Astrocyte (in vitro differentiated cells and primary cell): ENCODE measurements at regions not wholly inside any gene's neighbourhood (a gene's known extent, or its start where the extent isn't known, plus 50 kb on each side); places are given as distances from the start of the nearest gene placed in this dataset.

ENCODE experiments used
- DNase-seq: peaks from one replicate; pipeline ENCODE4 v3.0.0-alpha.2; 2010; ENCODE audit warnings: low read depth
- FAIRE-seq: peaks from 2 replicates; lab custom pipeline; 2011; peaks lifted over from hg19 to GRCh38; lab: Jason Lieb, UNC
- H2AFZ ChIP-seq: 2 replicates; pipeline ENCODE4 v1.6.0; 2012; ENCODE audit warnings: low read depth, low read length, inconsistent platforms
- H3K27ac ChIP-seq: 2 replicates; pipeline ENCODE4 v1.5.1; 2011; ENCODE audit warnings: low read depth, low read length, inconsistent platforms
- H3K27me3 ChIP-seq: 2 replicates; pipeline ENCODE4 v1.6.0; 2011; ENCODE audit warnings: low read length, inconsistent platforms; ENCODE audit not compliant: insufficient read depth
- H3K36me3 ChIP-seq: 2 replicates; pipeline ENCODE4 v1.5.1; 2011; ENCODE audit warnings: low read length, inconsistent platforms; ENCODE audit not compliant: insufficient read depth
- H3K4me1 ChIP-seq: 2 replicates; pipeline ENCODE4 v1.5.1; 2011; ENCODE audit warnings: low read length, inconsistent platforms; ENCODE audit not compliant: insufficient read depth
- H3K4me2 ChIP-seq: 2 replicates; pipeline ENCODE4 v1.6.0; 2012; ENCODE audit warnings: low read length, inconsistent platforms
- H3K4me3 ChIP-seq: 2 replicates; pipeline ENCODE4 v1.5.1; 2011; ENCODE audit warnings: low read depth, mild to moderate bottlenecking, low read length, inconsistent platforms; ENCODE audit not compliant: insufficient read depth
- H3K79me2 ChIP-seq: 2 replicates; pipeline ENCODE4 v1.6.0; 2012; ENCODE audit warnings: mild to moderate bottlenecking, low read length, inconsistent platforms; ENCODE audit not compliant: insufficient read depth
- H3K9ac ChIP-seq: 2 replicates; pipeline ENCODE4 v1.6.0; 2012; ENCODE audit warnings: mild to moderate bottlenecking, low read length, inconsistent platforms
- H3K9me3 ChIP-seq: 2 replicates; pipeline ENCODE4 v1.5.1; 2012; ENCODE audit warnings: low read depth, mild to moderate bottlenecking, low read length, inconsistent platforms; ENCODE audit not compliant: insufficient read depth
- H4K20me1 ChIP-seq: 2 replicates; pipeline ENCODE4 v1.6.0; 2012; ENCODE audit warnings: low read length, inconsistent platforms; ENCODE audit not compliant: insufficient read depth
- H3K27ac Mint-ChIP-seq: one replicate; pipeline ENCODE4 v1.8.0; 2021; ENCODE audit warnings: mild to moderate bottlenecking, mixed read lengths; ENCODE audit not compliant: unreplicated experiment
- H3K27me3 Mint-ChIP-seq: one replicate; pipeline ENCODE4 v1.8.0; 2021; ENCODE audit warnings: low read depth, mixed read lengths; ENCODE audit not compliant: unreplicated experiment
- H3K36me3 Mint-ChIP-seq: one replicate; pipeline ENCODE4 v1.8.0; 2021; ENCODE audit warnings: low read depth, mixed read lengths; ENCODE audit not compliant: unreplicated experiment
- H3K4me1 Mint-ChIP-seq: one replicate; pipeline ENCODE4 v1.8.0; 2021; ENCODE audit warnings: low read depth, mixed read lengths; ENCODE audit not compliant: unreplicated experiment
- H3K4me3 Mint-ChIP-seq: one replicate; pipeline ENCODE4 v1.8.0; 2021; ENCODE audit warnings: mild to moderate bottlenecking, moderate library complexity, mixed read lengths; ENCODE audit not compliant: unreplicated experiment
- H3K9me3 Mint-ChIP-seq: one replicate; pipeline ENCODE4 v1.8.0; 2021; ENCODE audit warnings: mild to moderate bottlenecking, mixed read lengths; ENCODE audit not compliant: unreplicated experiment
- CTCF ChIP-seq: IDR thresholded peaks from 2 replicates; pipeline ENCODE4 v1.5.1; 2011; ENCODE audit warnings: low read depth, mild to moderate bottlenecking, inconsistent platforms, low read length, moderate library complexity; ENCODE audit not compliant: insufficient read depth
- EZH2 ChIP-seq: IDR thresholded peaks from 2 replicates; pipeline ENCODE4 v1.6.1; 2012; ENCODE audit warnings: mild to moderate bottlenecking, low read length, inconsistent platforms; ENCODE audit not compliant: insufficient read depth

DNA sequence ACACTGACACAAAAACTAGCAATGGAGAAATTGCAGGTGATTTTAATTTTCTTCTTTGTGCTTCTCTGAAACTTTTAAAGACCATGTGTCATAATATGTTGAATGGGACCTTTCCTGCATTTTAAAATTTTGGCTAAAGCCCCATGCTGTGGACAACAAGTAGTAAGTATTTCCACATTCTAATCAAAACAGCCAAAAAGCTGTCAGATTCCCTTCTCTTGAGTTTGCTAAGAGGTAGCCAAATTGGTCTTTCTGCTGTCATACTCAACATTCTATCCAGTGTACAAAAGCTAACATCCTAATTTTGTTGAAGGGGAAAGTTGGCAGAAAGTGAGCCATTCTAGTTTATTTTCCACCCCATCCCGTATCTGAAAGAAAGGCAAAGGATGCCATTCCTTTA lies 447.6 kb downstream of the TFEC start:
- Histone ChIP-seq H4K20me1 (no peaks in the 10 kb centered on the region), H3K27ac (no peak overlapping the region), H3K27me3 (no peaks in the 10 kb centered on the region), H3K4me1 (peaks cover 6% of the 10 kb centered on the region), H3K4me2 (no peak overlapping the region), H3K79me2 (no peaks in the 10 kb centered on the region), H2AFZ (no peak overlapping the region), H3K36me3 (no peaks in the 10 kb centered on the region), H3K4me3 (no peak overlapping the region), H3K9ac (no peak overlapping the region), H3K9me3 (no peaks in the 10 kb centered on the region)
- FAIRE-seq = no peak
- Mint-ChIP-seq H3K9me3 (peaks cover 6% of the 10 kb centered on the region), H3K36me3 (no peaks in the 10 kb centered on the region), H3K4me1 (peaks cover 14% of the 10 kb centered on the region), H3K27me3 (no peaks in the 10 kb centered on the region), H3K27ac (no peak overlapping the region), H3K4me3 (no peak overlapping the region)
- DNase-seq = no peak
- no peak for TF ChIP-seq EZH2
- no peak for TF ChIP-seq CTCF

DNA sequence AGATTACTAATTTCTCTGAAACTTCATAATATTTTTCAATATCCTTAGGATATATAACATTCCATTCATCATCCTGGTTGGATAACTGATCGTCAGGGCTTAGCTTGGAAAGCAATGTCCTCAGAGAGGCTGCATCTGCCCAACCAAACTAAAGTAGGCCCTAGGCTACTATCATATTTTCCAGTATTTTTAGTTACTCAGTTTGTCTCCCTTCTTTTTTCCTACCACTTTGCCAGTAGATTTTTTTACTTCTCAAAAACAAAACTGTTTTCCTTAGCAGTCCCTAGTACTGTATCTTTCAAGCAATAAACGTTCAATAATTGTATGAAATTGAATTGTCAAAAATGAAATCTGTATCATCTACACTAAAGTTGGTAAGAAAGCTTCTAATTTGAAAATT lies 452.0 kb downstream of the TFEC start:
- no peak overlapping the region for H3K4me3 Mint-ChIP-seq
- FAIRE-seq = no peak

More for the DNA sequence above, 452.0 kb downstream of the TFEC start:
- Histone ChIP-seq H3K27me3 (no peaks in the 10 kb centered on the region), H3K4me3 (no peak overlapping the region), H3K27ac (no peak overlapping the region), H3K36me3 (no peaks in the 10 kb centered on the region), H2AFZ (no peak overlapping the region), H3K9me3 (no peaks in the 10 kb centered on the region), H3K4me2 (no peak overlapping the region), H3K4me1 (no peaks in the 10 kb centered on the region), H4K20me1 (no peaks in the 10 kb centered on the region), H3K9ac (no peak overlapping the region), H3K79me2 (no peaks in the 10 kb centered on the region)
- no peak for DNase-seq
- no peaks in the 10 kb centered on the region for H3K27me3 Mint-ChIP-seq
- no peaks in the 10 kb centered on the region for H3K4me1 Mint-ChIP-seq
- H3K36me3 Mint-ChIP-seq = no peaks in the 10 kb centered on the region
- H3K27ac Mint-ChIP-seq = no peak overlapping the region
- no peak for TF ChIP-seq CTCF
- TF ChIP-seq EZH2 = no peak
- no peaks in the 10 kb centered on the region for H3K9me3 Mint-ChIP-seq
